Breast epithelium (tissue), 4 donors: ENCODE measurements at regions not wholly inside any gene's neighbourhood (a gene's known extent, or its start where the extent isn't known, plus 50 kb on each side); places are given as distances from the start of the nearest gene placed in this dataset.

Source experiments
- DNase-seq, 2 donors: peaks; one replicate each; pipeline ENCODE4 v3.0.0-alpha.2; 2019; ENCODE audit warnings: low spot score in 2 of 2
- H3K27ac ChIP-seq, 2 donors: fragments of 200-600 bp; sonication (generic) in 1 of 2; one replicate each; pipeline ENCODE4 v1.5.1; 2016 to 2019; ENCODE audit warnings: mild to moderate bottlenecking in 1 of 2
- H3K27me3 ChIP-seq, 2 donors: fragments of 200-600 bp; sonication (generic) in 1 of 2; one replicate each; pipeline versions ENCODE4 v1.5.1 to v1.6.0; 2017 to 2019; ENCODE audit warnings: control low read depth in 1 of 2, mild to moderate bottlenecking in 1 of 2
- H3K36me3 ChIP-seq: fragments of 200-600 bp; one replicate; pipeline ENCODE4 v1.5.1; 2019
- H3K4me1 ChIP-seq, 2 donors: fragments of 200-600 bp; sonication (generic); one replicate each; pipeline ENCODE4 v1.5.1; 2016 to 2019; ENCODE audit warnings: control low read depth in 1 of 2
- H3K4me3 ChIP-seq, 3 donors: fragments of 200-600 bp; sonication (generic); 1 replicate in 2 of 3; 2 replicates in 1 of 3; pipeline ENCODE4 v1.5.1; 2016 to 2019; ENCODE audit warnings: mild to moderate bottlenecking in 3 of 3, moderate library complexity in 2 of 3
- H3K9me3 ChIP-seq, 2 donors: fragments of 200-600 bp; sonication (generic) in 1 of 2; one replicate each; pipeline ENCODE4 v1.5.1; 2016 to 2019; ENCODE audit warnings: control low read depth in 1 of 2
- POLR2A ChIP-seq: fragments of 450-650 bp; IDR thresholded peaks from one replicate; pipeline ENCODE4 v1.6.1; 2016; ENCODE audit warnings: antibody characterized with exemption, mild to moderate bottlenecking, moderate library complexity
- POLR2AphosphoS5 ChIP-seq, 3 donors: sonication (generic); formaldehyde crosslinking; IDR thresholded peaks; one replicate each; pipeline ENCODE4 v1.6.1; 2017; ENCODE audit warnings: antibody characterized with exemption in 3 of 3
- intact Hi-C: fragments of 100-400 bp; cut with DNase I; formaldehyde crosslinking; loops from one replicate; pipeline ENCODE4 v1.15.1; 2023; ENCODE audit warnings: low total_unique reads
- TF ChIP-seq, protein P1 (sequence below), 3 donors: fragments of 450-650 bp; IDR thresholded peaks; one replicate each; pipeline ENCODE4 v1.5.1; 2016 to 2017; ENCODE audit warnings: antibody characterized with exemption in 3 of 3, mild to moderate bottlenecking in 3 of 3, moderate library complexity in 3 of 3

DNA sequence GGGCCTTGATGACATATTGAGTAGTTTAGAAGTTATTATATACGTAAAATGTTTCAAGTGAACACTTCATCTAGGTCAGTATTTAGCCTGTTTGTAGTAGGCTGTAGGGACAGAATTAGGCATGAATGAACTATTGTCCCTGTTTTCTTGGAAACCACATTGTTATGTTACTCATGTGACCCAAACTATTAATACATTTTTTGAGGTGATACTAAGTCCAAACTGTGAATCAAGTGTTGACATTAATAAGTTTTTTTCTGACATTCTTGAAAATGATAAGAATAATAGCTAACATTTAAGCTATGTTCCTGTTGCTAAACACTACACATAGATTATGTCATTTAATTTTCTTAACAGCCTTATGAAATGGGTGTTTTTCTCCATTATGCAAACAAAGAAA lies 1642.7 kb upstream of the WWC1 start:
- Histone ChIP-seq H3K27me3 (no peaks in the 10 kb centered on the region), H3K4me3 (no peak overlapping the region), H3K27ac (no peak overlapping the region), H3K36me3 (no peaks in the 10 kb centered on the region), H3K4me1 (no peaks in the 10 kb centered on the region), H3K9me3 (peaks cover 0 to under 1% of the 10 kb centered on the region in 2 donors)
- no peak for TF ChIP-seq POLR2A
- no peak for TF ChIP-seq POLR2AphosphoS5 (IDR thresholded peaks at IDR 0.05)
- TF ChIP-seq, protein P1, sequence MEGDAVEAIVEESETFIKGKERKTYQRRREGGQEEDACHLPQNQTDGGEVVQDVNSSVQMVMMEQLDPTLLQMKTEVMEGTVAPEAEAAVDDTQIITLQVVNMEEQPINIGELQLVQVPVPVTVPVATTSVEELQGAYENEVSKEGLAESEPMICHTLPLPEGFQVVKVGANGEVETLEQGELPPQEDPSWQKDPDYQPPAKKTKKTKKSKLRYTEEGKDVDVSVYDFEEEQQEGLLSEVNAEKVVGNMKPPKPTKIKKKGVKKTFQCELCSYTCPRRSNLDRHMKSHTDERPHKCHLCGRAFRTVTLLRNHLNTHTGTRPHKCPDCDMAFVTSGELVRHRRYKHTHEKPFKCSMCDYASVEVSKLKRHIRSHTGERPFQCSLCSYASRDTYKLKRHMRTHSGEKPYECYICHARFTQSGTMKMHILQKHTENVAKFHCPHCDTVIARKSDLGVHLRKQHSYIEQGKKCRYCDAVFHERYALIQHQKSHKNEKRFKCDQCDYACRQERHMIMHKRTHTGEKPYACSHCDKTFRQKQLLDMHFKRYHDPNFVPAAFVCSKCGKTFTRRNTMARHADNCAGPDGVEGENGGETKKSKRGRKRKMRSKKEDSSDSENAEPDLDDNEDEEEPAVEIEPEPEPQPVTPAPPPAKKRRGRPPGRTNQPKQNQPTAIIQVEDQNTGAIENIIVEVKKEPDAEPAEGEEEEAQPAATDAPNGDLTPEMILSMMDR (IDR thresholded peaks at IDR 0.05), result no peak
- intact Hi-C loops, result no loop called here
- DNase-seq, result no peak

DNA sequence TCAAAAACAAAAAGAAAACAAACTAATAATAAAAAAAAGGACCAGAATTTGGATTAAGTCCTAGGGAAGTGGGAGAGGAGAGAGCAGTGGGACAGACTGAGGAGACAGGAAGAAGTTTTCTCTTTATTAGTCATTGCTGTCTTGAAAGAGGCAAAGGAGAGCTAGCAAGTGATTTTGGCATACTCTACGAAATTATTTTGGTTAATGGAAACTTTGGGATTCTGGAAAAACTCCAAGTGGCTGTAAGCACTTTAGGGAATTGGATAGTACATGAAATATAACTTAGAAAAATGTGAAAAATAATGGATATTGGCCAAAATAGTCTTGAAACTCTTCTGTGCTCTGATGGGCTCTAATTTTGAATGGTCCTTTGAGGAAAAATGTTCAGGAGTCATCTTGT lies 1641.8 kb upstream of the WWC1 start:
- Histone ChIP-seq H3K4me3 (no peak overlapping the region), H3K4me1 (no peaks in the 10 kb centered on the region), H3K27ac (no peak overlapping the region), H3K27me3 (no peaks in the 10 kb centered on the region), H3K9me3 (peaks cover 0 to 6% of the 10 kb centered on the region in 2 donors), H3K36me3 (no peaks in the 10 kb centered on the region)
- DNase-seq, result no peak
- intact Hi-C loops, result no loop called here
- TF ChIP-seq POLR2AphosphoS5 (IDR thresholded peaks at IDR 0.05) (no peak), POLR2A (no peak)
- TF ChIP-seq, protein P1 (IDR thresholded peaks at IDR 0.05), result no peak

DNA sequence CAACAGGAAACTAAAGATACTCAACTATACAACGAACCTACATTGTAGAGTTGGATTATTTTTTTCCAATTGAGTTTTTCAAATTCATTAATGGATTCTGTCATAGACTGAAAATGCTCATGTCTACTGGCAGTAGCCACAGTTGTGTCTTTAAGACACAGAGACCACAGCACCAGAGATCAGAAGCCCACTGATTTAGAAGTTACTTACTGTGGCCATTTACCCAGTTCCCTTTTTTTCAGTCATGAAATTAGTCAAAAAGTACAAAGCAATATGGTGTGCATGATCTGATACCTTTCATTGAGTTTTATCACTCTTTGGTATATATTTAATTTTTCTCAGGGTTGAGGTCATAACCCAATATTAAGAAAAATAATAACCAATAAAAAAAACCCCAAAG lies 1640.2 kb upstream of the WWC1 start:
- TF ChIP-seq, protein P1 (IDR thresholded peaks at IDR 0.05), result no peak
- TF ChIP-seq POLR2AphosphoS5 (IDR thresholded peaks at IDR 0.05), result no peak
- no peak for TF ChIP-seq POLR2A
- Histone ChIP-seq H3K4me1 (no peaks in the 10 kb centered on the region), H3K27me3 (no peaks in the 10 kb centered on the region), H3K9me3 (peaks cover 0 to 6% of the 10 kb centered on the region in 2 donors), H3K36me3 (no peaks in the 10 kb centered on the region), H3K27ac (no peak overlapping the region), H3K4me3 (no peak overlapping the region)
- DNase-seq, result no peak
- intact Hi-C loops, result no loop called here

DNA sequence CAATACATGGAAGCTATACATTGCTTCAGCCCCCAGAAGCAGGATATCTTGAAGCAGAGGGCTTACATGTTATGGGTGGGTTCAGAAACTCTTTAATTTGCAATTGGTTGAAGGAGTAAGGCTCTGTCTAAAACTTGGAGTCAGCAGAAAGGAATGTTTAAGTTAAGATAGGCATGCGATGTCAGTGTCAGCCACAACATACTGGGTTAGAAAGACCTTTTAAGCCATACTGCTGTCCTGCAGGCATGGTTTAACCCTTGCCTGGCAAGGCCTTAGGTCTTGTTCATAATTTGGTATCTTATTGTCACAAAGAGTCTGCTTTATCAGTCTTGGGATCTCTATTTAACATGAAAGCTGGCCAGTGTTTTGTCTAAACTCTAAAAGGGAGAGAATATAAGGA lies 1619.6 kb upstream of the WWC1 start:
- no peak overlapping the region for H3K27ac ChIP-seq
- no peaks in the 10 kb centered on the region for H3K9me3 ChIP-seq
- no peak for TF ChIP-seq POLR2A
- no peak for TF ChIP-seq POLR2AphosphoS5 (IDR thresholded peaks at IDR 0.05)
- TF ChIP-seq, protein P1 (IDR thresholded peaks at IDR 0.05), result no peak
- intact Hi-C loops, result no loop called here
- DNase-seq, result no peak
- H3K36me3 ChIP-seq, result no peaks in the 10 kb centered on the region
- H3K4me1 ChIP-seq, result no peaks in the 10 kb centered on the region
- H3K27me3 ChIP-seq, result no peaks in the 10 kb centered on the region
- H3K4me3 ChIP-seq, result no peak overlapping the region

DNA sequence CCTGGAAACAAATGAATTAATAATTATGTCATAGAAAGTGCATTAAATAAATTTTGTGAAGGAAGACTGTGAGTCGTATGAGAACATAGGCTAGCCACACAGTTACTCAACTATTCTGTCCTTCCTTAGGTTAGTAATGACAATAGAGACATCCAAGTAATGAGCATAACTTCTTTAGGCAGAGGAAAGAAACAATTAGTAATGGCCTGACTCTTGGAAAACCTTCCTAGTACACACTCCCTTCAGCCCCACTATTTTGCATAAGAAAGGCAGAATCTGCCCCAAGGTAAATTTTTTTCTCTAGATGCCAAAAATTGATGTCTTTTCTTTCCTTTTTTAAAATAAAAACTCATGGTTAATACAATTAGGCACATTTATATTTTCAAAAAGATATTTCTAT lies 1619.0 kb upstream of the WWC1 start:
- Histone ChIP-seq H3K36me3 (no peaks in the 10 kb centered on the region), H3K9me3 (no peaks in the 10 kb centered on the region), H3K27ac (no peak overlapping the region), H3K4me3 (no peak overlapping the region), H3K27me3 (no peaks in the 10 kb centered on the region), H3K4me1 (no peaks in the 10 kb centered on the region)
- intact Hi-C loops, result no loop called here
- TF ChIP-seq POLR2A, result no peak
- TF ChIP-seq, protein P1 (IDR thresholded peaks at IDR 0.05), result no peak
- TF ChIP-seq POLR2AphosphoS5 (IDR thresholded peaks at IDR 0.05), result no peak
- DNase-seq, result no peak
